Osteocyte (in vitro differentiated cells): ENCODE measurements at regions not wholly inside any gene's neighbourhood (a gene's known extent, or its start where the extent isn't known, plus 50 kb on each side); places are given as distances from the start of the nearest gene placed in this dataset.

Experiments
- DNase-seq: peaks from one replicate; pipeline ENCODE4 v3.0.0; 2021; ENCODE audit warnings: mixed read lengths; ENCODE audit not compliant: unreplicated experiment; ENCODE audit errors: extremely low spot score
- H3K27ac Mint-ChIP-seq: one replicate; pipeline ENCODE4 v1.8.0; 2021; ENCODE audit warnings: mild to moderate bottlenecking, mixed read lengths; ENCODE audit not compliant: unreplicated experiment
- H3K27me3 Mint-ChIP-seq: one replicate; pipeline ENCODE4 v1.8.0; 2021; ENCODE audit warnings: mixed read lengths; ENCODE audit not compliant: unreplicated experiment
- H3K36me3 Mint-ChIP-seq: one replicate; pipeline ENCODE4 v1.8.0; 2021; ENCODE audit warnings: mixed read lengths; ENCODE audit not compliant: unreplicated experiment
- H3K4me1 Mint-ChIP-seq: one replicate; pipeline ENCODE4 v1.8.0; 2021; ENCODE audit warnings: mixed read lengths; ENCODE audit not compliant: unreplicated experiment
- H3K4me3 Mint-ChIP-seq: one replicate; pipeline ENCODE4 v1.8.0; 2021; ENCODE audit warnings: mild to moderate bottlenecking, moderate library complexity, mixed read lengths; ENCODE audit not compliant: unreplicated experiment
- H3K9me3 Mint-ChIP-seq: one replicate; pipeline ENCODE4 v1.8.0; 2021; ENCODE audit warnings: mixed read lengths; ENCODE audit not compliant: unreplicated experiment
- TF ChIP-seq, protein P1 (sequence below): fragments of 200-600 bp; sonication (generic); IDR thresholded peaks from 2 replicates; pipeline ENCODE4 v1.5.0; 2021; ENCODE audit warnings: antibody characterized with exemption, mild to moderate bottlenecking, moderate library complexity

- Mint-ChIP-seq H3K27ac (no peak overlapping the region), H3K4me3 (no peak overlapping the region), H3K9me3 (no peaks in the 10 kb centered on the region), H3K36me3 (no peaks in the 10 kb centered on the region), H3K27me3 (peaks cover 16% of the 10 kb centered on the region), H3K4me1 (peaks cover 27% of the 10 kb centered on the region)
- no peak for DNase-seq
- TF ChIP-seq, protein P1, sequence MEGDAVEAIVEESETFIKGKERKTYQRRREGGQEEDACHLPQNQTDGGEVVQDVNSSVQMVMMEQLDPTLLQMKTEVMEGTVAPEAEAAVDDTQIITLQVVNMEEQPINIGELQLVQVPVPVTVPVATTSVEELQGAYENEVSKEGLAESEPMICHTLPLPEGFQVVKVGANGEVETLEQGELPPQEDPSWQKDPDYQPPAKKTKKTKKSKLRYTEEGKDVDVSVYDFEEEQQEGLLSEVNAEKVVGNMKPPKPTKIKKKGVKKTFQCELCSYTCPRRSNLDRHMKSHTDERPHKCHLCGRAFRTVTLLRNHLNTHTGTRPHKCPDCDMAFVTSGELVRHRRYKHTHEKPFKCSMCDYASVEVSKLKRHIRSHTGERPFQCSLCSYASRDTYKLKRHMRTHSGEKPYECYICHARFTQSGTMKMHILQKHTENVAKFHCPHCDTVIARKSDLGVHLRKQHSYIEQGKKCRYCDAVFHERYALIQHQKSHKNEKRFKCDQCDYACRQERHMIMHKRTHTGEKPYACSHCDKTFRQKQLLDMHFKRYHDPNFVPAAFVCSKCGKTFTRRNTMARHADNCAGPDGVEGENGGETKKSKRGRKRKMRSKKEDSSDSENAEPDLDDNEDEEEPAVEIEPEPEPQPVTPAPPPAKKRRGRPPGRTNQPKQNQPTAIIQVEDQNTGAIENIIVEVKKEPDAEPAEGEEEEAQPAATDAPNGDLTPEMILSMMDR, result no peak
These were observed 81.9 kb downstream of the ATP1A1 start for GRCh38 chr1:116454940-116455339.

GRCh38 chr1:116455509-116455908, 82.5 kb downstream of the ATP1A1 start:
- DNase-seq, result no peak
- Mint-ChIP-seq H3K27me3 (peaks cover 21% of the 10 kb centered on the region), H3K4me3 (no peak overlapping the region), H3K4me1 (peaks cover 30% of the 10 kb centered on the region), H3K9me3 (no peaks in the 10 kb centered on the region), H3K36me3 (no peaks in the 10 kb centered on the region), H3K27ac (no peak overlapping the region)
- TF ChIP-seq, protein P1, result no peak

DNA sequence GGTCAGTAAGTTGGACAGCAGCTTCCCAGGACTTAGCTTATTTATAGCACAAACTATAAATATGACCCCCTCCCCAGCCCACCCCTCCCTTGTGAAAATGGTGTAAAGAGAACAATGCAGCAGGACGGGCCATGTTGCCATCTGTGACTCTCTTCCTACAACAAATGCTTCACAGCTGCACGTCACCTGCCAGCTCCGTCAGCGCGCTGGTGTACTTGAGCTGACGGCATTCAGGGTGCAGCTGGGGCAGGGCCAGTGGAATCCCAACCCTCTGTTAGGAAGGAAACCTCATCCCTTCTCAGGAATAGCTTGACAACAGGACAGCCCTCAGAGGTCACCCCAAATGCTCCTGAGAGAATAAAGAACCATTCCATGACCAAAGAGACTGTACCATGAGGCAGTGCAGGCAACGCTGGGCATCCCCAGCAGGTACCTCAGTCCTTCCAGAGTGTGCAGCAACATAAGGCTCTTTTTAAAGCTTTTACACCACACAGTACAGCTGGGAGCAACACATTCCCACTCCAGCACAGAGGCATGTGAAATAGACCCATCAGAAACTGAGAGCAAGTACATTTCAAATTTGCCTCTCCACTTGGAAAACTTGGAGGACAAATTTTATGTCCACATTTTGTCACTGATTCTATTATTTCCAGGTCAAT, 85.0 kb downstream of the ATP1A1 start:
- DNase-seq, result no peak
- peaks cover 42% of the 10 kb centered on the region for H3K27me3 Mint-ChIP-seq
- H3K27ac Mint-ChIP-seq, result no peak overlapping the region

DNA sequence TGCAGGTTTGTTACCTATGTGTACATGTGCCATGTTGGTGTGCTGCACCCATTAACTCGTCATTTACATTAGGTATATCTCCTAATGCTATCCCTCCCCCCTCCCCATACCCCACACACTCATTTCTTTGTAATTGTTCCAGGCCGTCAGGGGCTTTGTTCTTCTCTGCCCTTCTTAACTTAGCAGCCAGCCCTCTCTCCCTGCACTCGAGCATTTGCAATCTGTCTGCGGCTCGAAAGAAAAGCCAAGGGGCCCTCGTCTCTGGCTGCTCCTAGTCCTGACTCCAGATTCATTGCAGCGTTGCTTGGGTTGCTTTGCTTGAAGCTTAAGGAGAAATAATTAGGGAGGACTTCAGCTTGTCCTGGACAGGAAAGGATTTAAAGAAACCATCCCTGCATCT, 85.7 kb downstream of the ATP1A1 start:
- TF ChIP-seq, protein P1, result no peak
- Mint-ChIP-seq H3K9me3 (no peaks in the 10 kb centered on the region), H3K27me3 (peaks cover 47% of the 10 kb centered on the region), H3K36me3 (no peaks in the 10 kb centered on the region), H3K27ac (no peak overlapping the region), H3K4me1 (peaks cover 13% of the 10 kb centered on the region), H3K4me3 (no peak overlapping the region)
- DNase-seq, result no peak

More for the DNA sequence above, 85.0 kb downstream of the ATP1A1 start:
- H3K4me3 Mint-ChIP-seq, result no peak overlapping the region
- no peaks in the 10 kb centered on the region for H3K9me3 Mint-ChIP-seq
- TF ChIP-seq, protein P1, result no peak
- no peaks in the 10 kb centered on the region for H3K36me3 Mint-ChIP-seq
- H3K4me1 Mint-ChIP-seq, result peaks cover 17% of the 10 kb centered on the region

GRCh38 chr1:116460261-116460660, 87.2 kb downstream of the ATP1A1 start:
- Mint-ChIP-seq H3K27ac (no peak overlapping the region), H3K36me3 (no peaks in the 10 kb centered on the region), H3K27me3 (peaks cover 55% of the 10 kb centered on the region), H3K4me1 (peaks cover 3% of the 10 kb centered on the region), H3K4me3 (no peak overlapping the region), H3K9me3 (no peaks in the 10 kb centered on the region)
- TF ChIP-seq, protein P1, result no peak
- no peak for DNase-seq
